ENCODE measurements at regions not wholly inside any gene's neighbourhood (a gene's known extent, or its start where the extent isn't known, plus 50 kb on each side); places are given as distances from the start of the nearest gene placed in this dataset.

DNA sequence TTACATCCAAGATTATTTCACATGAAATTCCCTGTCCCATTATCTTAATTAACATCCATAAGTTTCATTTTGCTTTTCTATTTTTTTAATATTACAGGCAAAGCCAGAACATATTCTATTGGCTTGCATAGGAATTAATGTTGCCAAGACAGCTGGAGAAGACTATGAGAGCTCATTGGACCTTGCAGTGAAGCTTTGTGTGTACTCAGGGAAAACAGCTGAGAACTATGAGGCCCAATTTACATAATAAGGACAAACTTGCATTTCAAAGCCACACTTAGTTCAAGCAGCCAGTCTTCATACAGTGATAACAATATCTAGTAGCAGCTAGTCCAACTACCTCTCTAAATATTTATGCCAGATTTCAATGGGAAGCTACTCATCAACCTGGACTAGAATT, 134.4 kb downstream of the DDX53 start:
- no peak overlapping the region for H3K9ac ChIP-seq (ENCODE audit: insufficient read depth, low read depth, low read length)
- TF ChIP-seq HNRNPK (IDR thresholded peaks at IDR 0.05; ENCODE audit: low read depth, low read length, poor library complexity, severe bottlenecking) (no peak), GTF3A (CRISPR knock-in tag; conservative IDR thresholded peaks at IDR 0.05) (no peak), ZNF556 (CRISPR knock-in tag; IDR thresholded peaks at IDR 0.05; ENCODE audit: borderline replicate concordance) (no peak), U2AF2 (IDR thresholded peaks at IDR 0.05; ENCODE audit: low read depth, low read length) (no peak), YEATS2 (CRISPR knock-in tag; IDR thresholded peaks at IDR 0.05; ENCODE audit: borderline replicate concordance) (no peak), KDM4B (CRISPR knock-in tag; IDR thresholded peaks at IDR 0.05) (no peak), CHD2 (IDR thresholded peaks at IDR 0.05; ENCODE audit: low read depth, low read length) (no peak), ZNF24 (IDR thresholded peaks at IDR 0.05) (no peak), ZNF383 (CRISPR knock-in tag; IDR thresholded peaks at IDR 0.05; ENCODE audit: borderline replicate concordance) (no peak), PITX1 (CRISPR knock-in tag; IDR thresholded peaks at IDR 0.05) (no peak), TEAD2 (CRISPR knock-in tag; IDR thresholded peaks at IDR 0.05) (no peak), ZNF451 (CRISPR knock-in tag; IDR thresholded peaks at IDR 0.05) (no peak)
- TF ChIP-seq, protein P1, sequence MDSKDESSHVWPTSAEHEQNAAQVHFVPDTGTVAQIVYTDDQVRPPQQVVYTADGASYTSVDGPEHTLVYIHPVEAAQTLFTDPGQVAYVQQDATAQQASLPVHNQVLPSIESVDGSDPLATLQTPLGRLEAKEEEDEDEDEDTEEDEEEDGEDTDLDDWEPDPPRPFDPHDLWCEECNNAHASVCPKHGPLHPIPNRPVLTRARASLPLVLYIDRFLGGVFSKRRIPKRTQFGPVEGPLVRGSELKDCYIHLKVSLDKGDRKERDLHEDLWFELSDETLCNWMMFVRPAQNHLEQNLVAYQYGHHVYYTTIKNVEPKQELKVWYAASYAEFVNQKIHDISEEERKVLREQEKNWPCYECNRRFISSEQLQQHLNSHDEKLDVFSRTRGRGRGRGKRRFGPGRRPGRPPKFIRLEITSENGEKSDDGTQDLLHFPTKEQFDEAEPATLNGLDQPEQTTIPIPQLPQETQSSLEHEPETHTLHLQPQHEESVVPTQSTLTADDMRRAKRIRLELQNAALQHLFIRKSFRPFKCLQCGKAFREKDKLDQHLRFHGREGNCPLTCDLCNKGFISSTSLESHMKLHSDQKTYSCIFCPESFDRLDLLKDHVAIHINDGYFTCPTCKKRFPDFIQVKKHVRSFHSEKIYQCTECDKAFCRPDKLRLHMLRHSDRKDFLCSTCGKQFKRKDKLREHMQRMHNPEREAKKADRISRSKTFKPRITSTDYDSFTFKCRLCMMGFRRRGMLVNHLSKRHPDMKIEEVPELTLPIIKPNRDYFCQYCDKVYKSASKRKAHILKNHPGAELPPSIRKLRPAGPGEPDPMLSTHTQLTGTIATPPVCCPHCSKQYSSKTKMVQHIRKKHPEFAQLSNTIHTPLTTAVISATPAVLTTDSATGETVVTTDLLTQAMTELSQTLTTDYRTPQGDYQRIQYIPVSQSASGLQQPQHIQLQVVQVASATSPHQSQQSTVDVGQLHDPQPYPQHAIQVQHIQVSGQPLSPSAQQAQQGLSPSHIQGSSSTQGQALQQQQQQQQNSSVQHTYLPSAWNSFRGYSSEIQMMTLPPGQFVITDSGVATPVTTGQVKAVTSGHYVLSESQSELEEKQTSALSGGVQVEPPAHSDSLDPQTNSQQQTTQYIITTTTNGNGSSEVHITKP (CRISPR knock-in tag; IDR thresholded peaks at IDR 0.05; ENCODE audit: low read depth) = no peak
- no peak for DNase-seq (ENCODE audit: low spot score)
- in situ Hi-C loops (cut with HindIII; ENCODE audit: extremely low pct_ligation_motif_present, low pct_unique_long_range_greater_than_20kb) = no loop called here
- no peak for FAIRE-seq
- H3K27ac ChIP-seq (ENCODE audit: extremely low read length, insufficient read depth, low read length) = no peak overlapping the region
- H3K4me3 ChIP-seq (replicated peaks in 1 of 3; ENCODE audit: insufficient read depth in 1 of 3, low read depth in 2 of 3, low read length in 3 of 3) = no peak overlapping the region
- H3K27me3 ChIP-seq (ENCODE audit: control insufficient read depth in 1 of 2, insufficient read depth in 2 of 2, low read length in 2 of 2) = no peaks in the 10 kb centered on the region
- H3K4me1 ChIP-seq (ENCODE audit: insufficient read depth, low read length) = no peaks in the 10 kb centered on the region
- H2AFZ ChIP-seq (ENCODE audit: low read length) = no peak overlapping the region
- ChIA-PET CTCF (ENCODE audit: low intra/inter-chr PET ratio, low total read pairs) (no interaction called here), POLR2A (no interaction called here)
- no peak for ATAC-seq
- BruUV-seq (replicated peaks) = no TSS peak
- H3K79me2 ChIP-seq (ENCODE audit: insufficient read depth, low read length) = no peaks in the 10 kb centered on the region
- H3K36me3 ChIP-seq (replicated peaks in 1 of 2; ENCODE audit: control insufficient read depth in 1 of 2, insufficient read depth in 2 of 2, low read length in 2 of 2) = no peaks in the 10 kb centered on the region
- H3K9me3 ChIP-seq (ENCODE audit: low read length) = no peaks in the 10 kb centered on the region
- intact Hi-C loops (cut with micrococcal nuclease; ENCODE audit: unreplicated experiment) = no loop called here
- H4K20me1 ChIP-seq (ENCODE audit: insufficient read depth, low read length) = no peaks in the 10 kb centered on the region
- H3K4me2 ChIP-seq (ENCODE audit: low read depth, low read length) = no peak overlapping the region
